ENCODE measurements at regions not wholly inside any gene's neighbourhood (a gene's known extent, or its start where the extent isn't known, plus 50 kb on each side); places are given as distances from the start of the nearest gene placed in this dataset.

DNA sequence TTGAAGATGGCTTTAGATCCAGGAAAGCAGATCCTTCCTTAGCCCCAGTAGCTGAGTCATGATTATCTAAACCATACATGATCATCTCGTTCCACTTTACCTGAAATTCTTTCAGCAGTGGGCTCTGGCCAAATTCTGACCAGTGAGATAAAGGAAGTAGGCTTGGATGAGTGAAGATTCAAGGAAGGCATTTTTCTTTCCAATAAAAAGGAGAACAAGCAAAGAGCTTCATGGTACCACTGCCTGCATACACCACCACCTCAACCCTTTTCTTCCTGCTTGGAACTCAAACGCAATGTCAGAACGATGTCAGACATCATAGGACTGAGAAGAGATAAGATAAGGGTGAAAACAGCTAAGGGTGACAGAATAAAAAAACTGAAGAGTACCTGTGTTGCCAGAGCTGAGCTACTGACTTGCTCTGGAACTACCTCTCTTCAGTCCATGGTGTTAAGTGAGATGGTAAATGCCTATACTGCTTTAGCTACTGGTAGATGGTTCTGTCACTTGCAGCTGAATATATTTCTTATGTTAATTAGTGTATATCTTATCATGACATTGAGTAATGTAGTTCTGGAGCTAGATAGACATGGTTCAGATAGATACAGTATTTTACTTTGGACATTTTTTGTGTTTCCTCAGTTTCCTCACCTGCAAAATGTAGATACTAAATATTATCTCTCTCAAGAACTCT, 58.7 kb upstream of the ACVR1 start:
- no peaks in the 10 kb centered on the region for H3K4me1 ChIP-seq
- no peaks in the 10 kb centered on the region for H3K27me3 ChIP-seq
- no peaks in the 10 kb centered on the region for H3K9me3 ChIP-seq
- ATAC-seq (no peak), DNase-seq (no peak)
- intact Hi-C loops (cut with DNase I) = no loop called here
- no peaks in the 10 kb centered on the region for H3K36me3 ChIP-seq
- no peak overlapping the region for H3K27ac ChIP-seq
- no peak overlapping the region for H3K4me3 ChIP-seq
- TF ChIP-seq CTCF (IDR thresholded peaks at IDR 0.05) = no peak

GRCh38 chr2:157933160-157933920, 57.2 kb upstream of the ACVR1 start:
- ATAC-seq = no peak
- no peak for DNase-seq
- no peak overlapping the region for H3K27ac ChIP-seq
- intact Hi-C loops (cut with DNase I) = no loop called here
- H3K36me3 ChIP-seq = no peaks in the 10 kb centered on the region
- no peaks in the 10 kb centered on the region for H3K27me3 ChIP-seq
- no peak for TF ChIP-seq CTCF (IDR thresholded peaks at IDR 0.05)
- no peaks in the 10 kb centered on the region for H3K4me1 ChIP-seq
- no peaks in the 10 kb centered on the region for H3K9me3 ChIP-seq
- H3K4me3 ChIP-seq = no peak overlapping the region

DNA sequence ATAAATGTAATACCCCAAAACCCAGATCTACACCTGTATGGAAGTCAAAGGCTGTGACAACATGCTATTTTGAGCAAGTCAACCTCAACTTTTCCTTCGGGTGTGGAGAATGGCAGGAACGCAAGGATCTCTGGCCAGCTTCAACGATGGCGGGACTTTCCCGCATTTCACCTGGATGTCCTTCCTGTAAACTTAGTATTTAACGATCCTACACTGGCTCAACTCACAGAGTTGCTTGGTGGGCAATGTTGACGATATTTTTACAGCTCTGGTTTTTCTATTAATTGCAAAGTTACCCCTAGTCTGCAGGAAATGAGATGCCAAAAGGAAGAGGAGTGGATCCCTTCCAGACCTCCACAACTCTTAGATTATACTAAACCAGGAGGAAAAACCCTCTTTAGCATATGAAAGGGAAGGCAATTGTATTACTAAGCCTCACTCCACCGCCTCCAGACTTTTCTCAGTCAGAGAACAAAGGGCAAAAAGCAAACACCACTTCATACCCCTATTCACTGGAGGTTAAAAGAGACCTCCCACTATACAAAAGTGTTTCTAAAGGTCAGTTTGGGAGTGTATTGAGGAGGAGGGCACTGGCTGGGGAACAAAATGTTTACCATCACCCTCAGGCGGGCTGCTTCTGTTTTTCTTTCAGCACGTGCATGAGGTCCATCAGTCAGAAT, 56.5 kb upstream of the ACVR1 start:
- Histone ChIP-seq H3K4me3 (no peak overlapping the region), H3K27me3 (no peaks in the 10 kb centered on the region), H3K27ac (no peak overlapping the region), H3K36me3 (no peaks in the 10 kb centered on the region), H3K9me3 (no peaks in the 10 kb centered on the region), H3K4me1 (no peaks in the 10 kb centered on the region)
- intact Hi-C loops (cut with DNase I) = no loop called here
- ATAC-seq = no peak
- no peak for DNase-seq
- TF ChIP-seq CTCF (IDR thresholded peaks at IDR 0.05) = no peak

GRCh38 chr2:157931542-157931941, 55.4 kb upstream of the ACVR1 start:
- Histone ChIP-seq H3K9me3 (no peaks in the 10 kb centered on the region), H3K36me3 (no peaks in the 10 kb centered on the region), H3K4me1 (no peaks in the 10 kb centered on the region), H3K27ac (no peak overlapping the region), H3K4me3 (no peak overlapping the region), H3K27me3 (no peaks in the 10 kb centered on the region)
- DNase-seq (no peak), ATAC-seq (no peak)
- no peak for TF ChIP-seq CTCF (IDR thresholded peaks at IDR 0.05)
- intact Hi-C loops (cut with DNase I) = no loop called here

GRCh38 chr2:157930728-157931127, 54.6 kb upstream of the ACVR1 start:
- TF ChIP-seq CTCF (IDR thresholded peaks at IDR 0.05) = no peak
- Histone ChIP-seq H3K36me3 (no peaks in the 10 kb centered on the region), H3K4me3 (no peak overlapping the region), H3K9me3 (no peaks in the 10 kb centered on the region), H3K27me3 (no peaks in the 10 kb centered on the region), H3K27ac (no peak overlapping the region), H3K4me1 (no peaks in the 10 kb centered on the region)
- intact Hi-C loops (cut with DNase I) = no loop called here
- no peak for ATAC-seq
- DNase-seq = no peak

Data from upper lobe of right lung (tissue), 1 donor.